ENCODE measurements at regions not wholly inside any gene's neighbourhood (a gene's known extent, or its start where the extent isn't known, plus 50 kb on each side); places are given as distances from the start of the nearest gene placed in this dataset.

DNA sequence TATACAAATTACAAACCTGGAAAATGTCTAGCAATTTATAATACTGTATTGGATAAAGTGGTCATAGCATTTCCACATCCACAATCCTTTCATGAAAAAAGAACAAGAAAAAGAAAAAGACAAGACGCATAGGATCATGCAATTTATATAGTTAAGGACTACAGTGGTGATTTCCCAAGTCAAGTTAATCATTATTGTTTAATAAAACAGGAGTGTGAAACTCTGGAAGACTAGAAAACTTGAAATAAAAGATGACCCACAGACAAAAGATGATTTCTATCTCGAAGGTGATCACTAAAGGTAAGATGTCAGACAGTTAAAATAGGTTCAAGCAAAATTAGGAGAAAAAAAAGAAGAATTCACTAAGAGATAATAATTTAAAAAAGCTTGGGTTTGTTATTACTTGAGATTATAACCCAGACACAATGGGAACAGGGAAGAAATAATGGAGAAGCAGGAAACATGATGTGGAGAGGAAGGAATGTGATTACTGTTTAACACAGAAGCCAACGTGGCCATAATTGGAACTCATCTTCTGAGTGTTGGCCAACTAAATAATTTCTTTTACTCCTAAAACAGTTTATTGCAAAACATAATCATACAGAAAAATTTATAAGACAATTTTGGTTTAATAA lies 441.2 kb upstream of the ANO3 start:
- DNase-seq (ENCODE audit: low read depth): peak; percentile 2
- in situ Hi-C loops (cut with HindIII; ENCODE audit: low pct_unique_long_range_greater_than_20kb, low sequenced_read_pairs): no loop called here

DNA sequence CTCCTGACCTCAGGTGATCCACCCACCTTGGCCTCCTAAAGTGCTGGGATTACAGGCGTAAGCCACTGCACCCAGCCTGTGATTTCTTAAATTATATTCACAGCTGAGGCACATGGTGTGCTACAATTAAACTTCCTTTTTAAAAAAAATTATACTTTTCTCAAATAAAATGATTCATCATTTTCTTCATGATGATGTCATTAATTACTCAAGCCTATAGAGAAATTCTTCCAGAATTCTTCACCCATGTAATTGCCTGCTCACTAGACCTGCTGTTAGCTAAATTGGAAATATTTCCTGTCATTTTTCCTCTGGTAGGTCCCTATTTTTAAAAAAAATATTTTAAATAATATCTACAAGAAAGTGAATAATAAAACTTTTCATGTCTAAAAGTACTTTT lies 440.0 kb upstream of the ANO3 start:
- in situ Hi-C loops (cut with HindIII; ENCODE audit: low pct_unique_long_range_greater_than_20kb, low sequenced_read_pairs): no loop called here
- DNase-seq (ENCODE audit: low read depth): no peak

DNA sequence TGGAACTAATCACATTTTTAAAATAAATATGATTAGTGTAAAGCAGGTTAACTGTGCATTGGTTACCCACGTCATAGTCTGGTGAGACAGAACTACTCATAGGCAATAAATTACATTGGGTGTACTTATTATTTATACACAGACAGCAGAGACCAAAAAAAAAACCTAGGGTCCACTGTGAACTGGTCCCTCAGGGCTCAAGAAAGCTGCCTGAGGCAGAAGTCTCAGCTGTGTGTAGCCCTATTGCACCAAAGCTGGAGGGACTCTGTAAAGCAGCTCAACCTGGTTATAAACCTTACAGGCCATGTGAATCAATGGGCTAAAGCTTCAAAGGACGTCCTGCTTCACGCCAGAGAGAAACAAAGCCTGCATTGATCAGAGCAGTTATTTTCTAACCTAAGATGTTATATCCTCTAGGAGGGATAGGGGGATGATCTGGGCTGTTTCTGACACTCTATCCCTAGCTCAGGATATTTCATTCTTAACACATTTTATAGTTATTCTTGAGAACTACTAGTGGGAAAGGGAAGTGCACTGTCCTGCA lies 432.2 kb upstream of the ANO3 start:
- in situ Hi-C loops (cut with HindIII; ENCODE audit: low pct_unique_long_range_greater_than_20kb, low sequenced_read_pairs): no loop called here

DNA sequence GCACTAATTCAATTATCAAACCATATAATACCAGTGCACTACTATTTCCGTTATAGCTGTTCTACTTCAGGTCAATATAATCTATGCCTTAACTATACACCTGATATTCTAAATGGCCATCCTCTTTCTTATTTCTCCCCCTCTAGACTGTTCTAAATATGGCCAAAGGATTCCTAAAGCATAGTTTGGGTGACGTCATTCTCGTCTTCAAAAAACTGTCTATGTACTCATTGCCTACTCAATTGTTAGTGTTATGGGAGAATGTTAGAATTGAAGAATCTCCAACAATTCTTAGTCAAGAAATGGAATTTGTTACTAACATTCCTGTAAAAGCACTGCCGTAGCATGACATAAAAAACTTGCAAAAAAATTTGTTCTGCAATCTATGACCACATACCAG lies 431.1 kb upstream of the ANO3 start:
- no peak for DNase-seq (ENCODE audit: low read depth)
- in situ Hi-C loops (cut with HindIII; ENCODE audit: low pct_unique_long_range_greater_than_20kb, low sequenced_read_pairs): no loop called here

More for the DNA sequence above, 432.2 kb upstream of the ANO3 start:
- DNase-seq (ENCODE audit: low read depth): no peak

DNA sequence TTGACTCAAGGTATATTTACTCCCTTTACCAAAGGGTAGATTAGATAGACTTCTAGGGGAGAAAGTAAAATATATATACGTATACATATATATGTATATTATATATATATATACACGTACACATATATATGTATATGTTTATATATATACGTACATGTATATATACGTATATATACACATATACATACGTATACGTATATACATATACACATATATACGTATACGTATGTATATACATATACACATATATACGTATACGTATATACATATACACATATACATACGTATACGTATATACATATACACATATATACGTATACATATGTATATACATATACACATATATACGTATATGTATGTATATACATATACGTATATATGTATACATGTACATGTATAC lies 430.5 kb upstream of the ANO3 start:
- in situ Hi-C loops (cut with HindIII; ENCODE audit: low pct_unique_long_range_greater_than_20kb, low sequenced_read_pairs): no loop called here
- DNase-seq (ENCODE audit: low read depth): no peak

DNA sequence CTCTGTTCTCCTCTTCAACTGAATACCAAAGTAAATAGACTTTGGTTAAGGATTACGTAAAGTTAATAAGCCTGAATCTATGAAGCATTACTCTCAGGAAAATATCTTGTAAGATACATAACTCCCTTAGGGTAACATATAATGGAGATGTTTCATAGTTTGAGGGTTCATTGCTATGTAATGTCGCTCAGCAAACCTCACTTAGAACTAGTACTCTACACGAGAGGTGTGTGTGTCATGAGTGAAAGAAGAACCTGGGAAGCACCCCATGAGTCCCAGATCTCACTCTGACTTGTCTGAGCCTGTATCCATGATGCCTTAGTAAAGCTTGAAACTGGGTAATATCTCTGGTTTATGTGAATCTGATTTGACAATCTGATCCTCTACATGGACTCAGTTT lies 429.5 kb upstream of the ANO3 start:
- in situ Hi-C loops (cut with HindIII; ENCODE audit: low pct_unique_long_range_greater_than_20kb, low sequenced_read_pairs): no loop called here
- DNase-seq (ENCODE audit: low read depth): no peak

DNA sequence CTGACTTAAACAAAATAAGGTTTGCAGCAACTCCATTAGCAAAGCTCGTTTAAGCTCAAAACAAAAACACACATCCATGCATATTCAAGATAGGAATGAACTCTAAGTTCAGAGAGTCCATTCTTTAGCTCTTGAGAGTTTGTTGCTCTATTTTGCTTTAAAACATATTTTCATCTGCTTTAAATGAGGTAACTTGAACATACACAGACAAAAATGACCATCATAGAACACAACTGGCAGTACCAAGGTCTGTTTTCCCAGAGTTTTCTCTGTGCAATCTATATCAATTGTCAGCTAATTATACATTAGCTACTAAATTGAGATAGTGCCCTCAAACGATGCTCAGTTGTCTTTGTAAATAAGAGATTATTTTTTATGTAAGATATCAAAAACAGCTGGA lies 423.2 kb upstream of the ANO3 start:
- in situ Hi-C loops (cut with HindIII; ENCODE audit: low pct_unique_long_range_greater_than_20kb, low sequenced_read_pairs): no loop called here
- DNase-seq (ENCODE audit: low read depth): no peak

DNA sequence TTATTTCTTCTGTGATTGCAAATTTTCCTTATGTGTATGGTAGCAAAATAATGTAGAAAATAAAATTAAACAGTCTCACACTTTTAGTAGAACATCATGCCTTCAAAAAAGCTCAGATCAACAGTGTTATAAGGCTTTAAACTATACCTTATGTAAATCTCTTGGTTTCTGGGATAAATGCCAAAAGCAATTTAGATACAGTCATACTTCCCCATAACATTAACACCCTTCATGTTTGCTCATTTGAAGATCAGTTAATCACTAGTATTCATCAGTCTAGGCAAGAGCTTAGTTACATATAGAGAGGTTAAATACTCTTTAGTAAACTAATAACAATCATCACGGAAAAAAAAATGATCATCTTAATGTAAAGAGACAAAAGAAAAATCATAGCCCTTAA lies 421.8 kb upstream of the ANO3 start:
- in situ Hi-C loops (cut with HindIII; ENCODE audit: low pct_unique_long_range_greater_than_20kb, low sequenced_read_pairs): no loop called here
- DNase-seq (ENCODE audit: low read depth): no peak

DNA sequence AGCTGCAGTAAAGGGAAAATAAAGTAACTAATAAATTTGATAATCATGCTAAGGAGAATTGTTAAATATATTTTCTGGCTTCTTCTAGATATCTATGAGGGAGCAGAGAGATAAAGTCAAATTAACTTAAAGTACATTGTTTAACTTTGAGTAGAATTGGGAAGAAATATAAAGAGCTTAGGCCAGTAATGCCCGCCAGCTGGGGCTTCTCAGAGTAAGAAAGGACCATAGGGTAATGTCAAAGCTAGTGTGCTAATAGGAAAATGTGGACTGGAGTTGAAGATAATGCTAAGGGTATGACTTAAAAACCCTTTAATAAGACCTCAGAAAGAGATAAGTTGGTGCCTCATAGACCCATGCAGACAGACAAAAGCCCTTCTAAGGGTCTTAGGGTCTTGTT lies 411.6 kb upstream of the ANO3 start:
- in situ Hi-C loops (cut with HindIII; ENCODE audit: low pct_unique_long_range_greater_than_20kb, low sequenced_read_pairs): no loop called here
- no peak for DNase-seq (ENCODE audit: low read depth)

DNA sequence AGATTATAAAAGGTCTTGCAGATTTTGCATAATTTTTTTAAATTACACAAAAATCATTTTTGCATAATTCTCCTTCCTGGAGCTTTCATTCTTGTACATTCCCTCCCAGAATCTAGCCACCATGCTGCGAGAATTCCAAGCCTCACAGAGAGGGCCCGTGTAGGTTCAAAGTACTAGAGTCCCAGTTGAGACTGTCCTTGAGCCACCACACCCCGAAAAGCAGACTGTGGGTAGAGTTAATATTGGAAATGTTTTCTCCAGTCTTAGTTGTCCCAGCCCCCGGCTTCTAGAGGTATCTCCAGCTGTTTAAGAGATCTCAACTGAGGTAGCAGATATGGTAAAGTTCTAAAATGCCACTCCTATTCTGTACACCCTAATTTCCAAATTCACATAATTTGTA lies 407.3 kb upstream of the ANO3 start:
- in situ Hi-C loops (cut with HindIII; ENCODE audit: low pct_unique_long_range_greater_than_20kb, low sequenced_read_pairs): no loop called here
- DNase-seq (ENCODE audit: low read depth): no peak

DNA sequence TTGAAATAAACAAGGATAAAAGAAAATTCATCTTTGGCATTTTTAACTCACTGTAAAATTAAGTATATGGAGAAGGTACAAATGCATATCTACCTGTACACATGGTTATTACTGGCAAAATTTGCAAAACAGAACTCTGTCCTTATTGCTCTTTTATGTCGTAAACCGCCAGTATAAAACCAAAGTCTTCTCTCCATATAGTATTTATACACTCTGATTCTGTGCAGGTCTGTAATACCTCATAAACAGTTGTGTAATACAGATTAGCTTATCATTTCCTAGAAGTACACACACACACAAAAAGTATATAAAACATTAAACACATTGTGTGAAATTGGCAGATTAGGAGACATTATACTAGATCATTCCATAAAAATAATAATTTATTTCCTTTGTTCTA lies 406.6 kb upstream of the ANO3 start:
- in situ Hi-C loops (cut with HindIII; ENCODE audit: low pct_unique_long_range_greater_than_20kb, low sequenced_read_pairs): no loop called here
- DNase-seq (ENCODE audit: low read depth): no peak

DNA sequence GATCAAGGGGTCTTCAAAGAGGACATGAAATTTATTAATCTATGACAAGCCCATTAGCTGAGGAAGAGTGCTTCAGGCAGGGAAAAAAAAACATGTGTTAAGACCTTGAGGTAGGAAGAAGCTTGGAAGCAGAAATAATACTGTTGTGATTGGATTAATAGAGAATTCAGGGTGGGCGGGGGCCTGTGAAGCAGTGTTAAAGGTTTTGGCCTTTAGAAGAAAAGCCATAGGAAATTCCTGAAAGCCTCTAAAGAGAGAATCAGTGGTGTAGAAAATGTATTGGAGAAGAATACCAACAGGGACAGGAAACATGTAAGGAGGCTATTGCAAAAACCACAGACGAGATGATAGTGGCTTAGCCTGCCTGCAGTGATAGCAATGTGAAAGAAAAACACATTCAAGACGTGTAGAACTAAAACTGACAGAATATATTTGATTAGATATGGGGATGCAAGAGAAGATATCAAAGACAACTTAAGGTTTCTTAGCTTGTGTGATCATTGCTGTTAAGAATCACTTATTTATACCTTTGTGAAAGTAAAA lies 404.4 kb upstream of the ANO3 start:
- DNase-seq (ENCODE audit: low read depth): no peak
- in situ Hi-C loops (cut with HindIII; ENCODE audit: low pct_unique_long_range_greater_than_20kb, low sequenced_read_pairs): no loop called here

DNA sequence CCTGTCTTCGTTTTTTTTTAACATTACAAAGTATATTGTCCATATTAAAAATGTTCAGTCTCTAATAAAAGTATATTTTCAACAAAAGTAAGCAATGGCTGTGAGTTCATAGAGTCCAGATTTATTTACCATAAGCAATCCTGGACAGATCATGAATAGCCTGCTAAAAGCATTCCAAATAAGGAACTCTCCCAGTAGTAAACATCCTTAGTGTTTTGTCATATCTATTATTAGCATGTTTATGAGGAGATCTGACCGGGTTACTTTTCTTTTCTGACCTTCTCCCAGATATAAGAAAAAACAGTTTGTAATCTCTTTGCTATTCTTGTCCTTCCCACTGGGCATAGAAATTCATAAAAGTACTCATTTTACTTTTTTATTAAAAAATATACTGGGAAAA lies 403.9 kb upstream of the ANO3 start:
- in situ Hi-C loops (cut with HindIII; ENCODE audit: low pct_unique_long_range_greater_than_20kb, low sequenced_read_pairs): no loop called here
- no peak for DNase-seq (ENCODE audit: low read depth)

DNA sequence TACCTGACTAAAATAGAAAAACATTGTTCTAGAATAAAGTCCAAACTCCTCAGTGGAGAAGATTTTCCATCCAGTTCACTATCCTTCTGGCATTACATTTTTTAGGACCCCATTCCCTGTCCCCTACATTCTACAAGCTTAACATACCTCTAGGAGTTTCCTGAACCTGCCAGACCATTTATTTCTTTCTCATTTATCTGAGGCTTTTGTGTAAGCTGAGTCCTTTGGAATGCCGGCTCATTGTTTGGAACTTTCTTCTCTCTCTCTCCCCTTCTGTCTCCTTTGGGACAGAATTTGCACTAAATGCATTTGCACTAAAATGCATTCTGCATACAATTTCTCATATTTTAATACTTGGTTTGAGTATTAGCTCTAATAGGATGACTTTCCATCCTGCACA lies 393.0 kb upstream of the ANO3 start:
- in situ Hi-C loops (cut with HindIII; ENCODE audit: low pct_unique_long_range_greater_than_20kb, low sequenced_read_pairs): no loop called here
- DNase-seq (ENCODE audit: low read depth): no peak

DNA sequence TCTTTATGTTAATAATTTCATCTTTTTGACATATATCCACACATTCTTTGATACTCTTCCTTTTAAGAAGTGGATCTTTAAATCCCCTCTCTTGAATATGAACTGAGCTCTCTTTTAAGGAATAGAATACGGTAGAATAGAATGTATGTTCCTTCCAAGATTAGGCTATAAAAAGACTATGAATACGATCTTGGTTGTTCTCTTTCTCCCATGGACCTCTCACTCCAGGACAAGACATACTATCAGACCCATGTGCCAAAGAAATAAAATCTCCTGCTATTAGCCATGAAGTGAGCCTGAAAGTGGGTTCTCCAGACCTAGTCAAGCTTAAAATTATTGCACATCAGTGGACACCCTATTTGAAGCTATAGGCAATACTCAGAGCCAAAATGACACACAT lies 392.2 kb upstream of the ANO3 start:
- DNase-seq (ENCODE audit: low read depth): no peak
- in situ Hi-C loops (cut with HindIII; ENCODE audit: low pct_unique_long_range_greater_than_20kb, low sequenced_read_pairs): no loop called here

DNA sequence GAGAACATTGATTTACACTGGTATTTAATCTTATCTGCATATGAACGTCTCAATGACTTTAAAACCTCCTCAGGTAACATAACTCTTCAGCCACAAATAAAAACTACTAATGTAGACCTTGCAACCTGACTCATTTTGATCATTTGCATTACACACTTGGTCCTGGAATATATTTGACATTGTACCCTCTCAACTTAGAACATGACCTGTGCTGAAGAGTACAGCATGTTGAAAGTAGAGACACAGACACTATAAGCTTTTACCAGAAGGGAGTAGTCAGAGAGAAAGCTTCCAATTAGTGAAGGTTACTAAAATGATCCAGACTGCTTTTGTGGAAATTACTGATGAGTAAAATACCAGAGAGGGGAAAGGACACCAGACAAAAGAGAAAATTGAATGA lies 390.6 kb upstream of the ANO3 start:
- no peak for DNase-seq (ENCODE audit: low read depth)
- in situ Hi-C loops (cut with HindIII; ENCODE audit: low pct_unique_long_range_greater_than_20kb, low sequenced_read_pairs): no loop called here

DNA sequence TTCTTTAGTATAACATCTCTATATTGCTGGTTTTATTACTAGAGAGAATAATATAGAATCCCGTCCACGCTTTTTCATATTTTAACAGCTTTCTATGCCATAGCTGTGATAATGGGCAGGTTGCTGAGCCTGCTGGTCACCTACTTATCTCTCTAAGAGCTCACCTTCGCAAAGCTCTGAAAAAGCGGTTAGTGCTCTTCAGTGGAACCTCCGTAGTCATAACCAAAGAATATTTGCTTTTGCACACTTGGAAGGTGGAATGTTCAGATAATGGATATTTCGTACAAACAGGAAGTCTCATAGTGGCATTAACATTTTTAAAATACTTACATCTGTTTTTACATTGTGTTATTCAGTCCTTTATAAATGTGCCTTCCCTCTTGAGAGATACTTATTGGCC lies 388.9 kb upstream of the ANO3 start:
- no peak for DNase-seq (ENCODE audit: low read depth)
- in situ Hi-C loops (cut with HindIII; ENCODE audit: low pct_unique_long_range_greater_than_20kb, low sequenced_read_pairs): no loop called here

DNA sequence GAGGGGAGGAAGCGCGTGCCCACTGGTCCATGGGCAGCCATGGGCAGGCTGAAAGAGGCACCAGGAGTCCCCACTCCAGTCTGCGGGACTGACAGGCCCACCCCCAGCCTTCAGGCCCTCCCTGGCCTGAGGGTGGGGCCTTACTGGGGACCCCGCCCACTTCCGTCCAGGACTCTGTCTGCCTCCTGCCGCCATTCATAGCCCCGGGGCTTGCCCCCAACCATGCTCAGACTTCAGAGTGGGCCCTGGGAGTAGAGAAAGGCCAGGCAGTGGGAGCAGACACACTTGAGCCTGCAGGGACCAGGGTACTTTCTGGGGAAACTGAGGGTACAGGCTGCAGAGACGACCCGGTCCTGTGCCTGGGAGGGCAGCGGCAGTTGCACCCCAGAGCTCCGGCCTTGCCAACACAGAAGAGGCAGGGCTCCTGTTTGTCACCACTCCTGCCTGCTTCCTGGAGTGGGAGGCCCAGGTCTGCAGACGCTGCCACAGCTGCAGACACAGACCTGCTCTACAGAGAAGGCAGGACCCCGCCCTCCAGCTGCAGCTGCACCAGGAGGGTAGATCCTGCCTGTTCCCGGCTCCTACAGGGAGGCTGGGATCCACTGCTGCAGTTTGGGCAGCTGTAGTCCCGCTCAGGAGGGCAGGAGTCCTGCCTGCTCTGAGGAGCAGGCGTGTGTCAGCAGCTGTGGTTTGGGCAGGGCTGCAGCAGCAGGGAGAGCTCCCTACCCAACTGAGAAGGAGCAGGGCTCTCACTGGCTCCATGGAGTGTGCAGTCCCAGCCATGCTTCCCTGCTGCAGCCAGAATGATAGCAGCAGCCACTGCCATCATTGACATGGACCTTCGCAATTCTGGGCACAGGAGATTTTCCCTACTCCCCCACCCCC lies 387.9 kb upstream of the ANO3 start:
- DNase-seq (ENCODE audit: low read depth): no peak
- in situ Hi-C loops (cut with HindIII; ENCODE audit: low pct_unique_long_range_greater_than_20kb, low sequenced_read_pairs): no loop called here

DNA sequence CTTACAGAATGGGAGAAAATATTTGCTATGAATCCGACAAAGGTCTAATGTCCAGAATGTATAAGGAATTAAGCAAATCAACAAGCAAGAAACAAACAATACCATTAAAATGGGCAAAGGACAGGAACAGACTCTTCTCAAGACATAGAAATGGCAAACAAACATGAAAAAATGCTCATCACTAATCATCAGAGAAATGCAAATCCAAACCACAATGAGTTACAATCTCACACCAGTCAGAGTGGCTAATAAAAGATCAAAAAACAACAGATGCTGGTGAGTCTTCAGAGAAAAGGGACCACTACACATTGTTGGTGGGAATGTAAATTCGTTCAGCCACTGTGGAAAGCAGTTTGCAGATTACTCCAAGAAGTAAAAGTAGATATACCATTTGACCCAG lies 382.0 kb upstream of the ANO3 start:
- in situ Hi-C loops (cut with HindIII; ENCODE audit: low pct_unique_long_range_greater_than_20kb, low sequenced_read_pairs): no loop called here
- DNase-seq (ENCODE audit: low read depth): no peak

DNA sequence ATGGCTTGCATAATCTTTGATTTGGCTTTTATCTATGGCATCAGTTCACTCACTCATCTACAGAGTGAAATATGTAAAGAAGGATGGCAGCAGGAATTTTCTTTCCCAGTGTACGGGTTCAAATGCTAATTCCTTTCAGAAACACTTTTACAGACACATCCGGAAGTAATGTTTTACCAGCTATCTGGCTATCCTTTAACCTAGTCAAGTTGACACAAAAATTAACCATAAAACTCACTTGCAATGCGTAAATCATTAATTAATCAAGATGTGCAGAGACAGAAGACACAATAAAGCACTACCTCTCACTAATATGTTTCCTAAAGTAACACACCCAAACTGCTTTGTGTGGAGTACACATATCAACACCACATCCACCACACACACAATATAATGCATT lies 378.9 kb upstream of the ANO3 start:
- in situ Hi-C loops (cut with HindIII; ENCODE audit: low pct_unique_long_range_greater_than_20kb, low sequenced_read_pairs): no loop called here

More for the DNA sequence above, 378.9 kb upstream of the ANO3 start:
- DNase-seq (ENCODE audit: low read depth): no peak
